ENCODE measurements at regions not wholly inside any gene's neighbourhood (a gene's known extent, or its start where the extent isn't known, plus 50 kb on each side); places are given as distances from the start of the nearest gene placed in this dataset.
"Not testable (repeated sequence)": the region's sequence is repeated elsewhere in the genome, so short reads cannot be mapped to it uniquely, and the experiment has no call there.

DNA sequence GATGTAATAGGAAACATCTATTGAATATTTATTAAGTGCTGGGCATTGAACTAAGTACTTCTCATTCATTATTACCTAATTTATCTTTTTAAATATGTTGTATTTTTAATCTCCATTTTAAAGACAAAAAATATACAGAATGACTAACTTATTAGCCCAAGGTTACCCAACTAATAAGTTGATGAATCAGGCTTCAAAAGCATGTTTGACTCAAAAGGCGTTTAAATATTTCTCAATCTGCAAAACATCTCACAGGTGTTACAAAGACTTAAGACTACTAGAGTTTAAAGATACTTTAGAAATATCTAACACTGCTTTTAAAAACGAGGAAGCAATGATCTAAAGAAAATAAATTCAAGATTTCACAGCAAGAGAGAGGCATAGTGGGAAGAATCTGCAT, 457.4 kb upstream of the DCN start:
- TF ChIP-seq CTCF (conservative IDR thresholded peaks at IDR 0.05; ENCODE audit: low read depth, low read length): no peak

DNA sequence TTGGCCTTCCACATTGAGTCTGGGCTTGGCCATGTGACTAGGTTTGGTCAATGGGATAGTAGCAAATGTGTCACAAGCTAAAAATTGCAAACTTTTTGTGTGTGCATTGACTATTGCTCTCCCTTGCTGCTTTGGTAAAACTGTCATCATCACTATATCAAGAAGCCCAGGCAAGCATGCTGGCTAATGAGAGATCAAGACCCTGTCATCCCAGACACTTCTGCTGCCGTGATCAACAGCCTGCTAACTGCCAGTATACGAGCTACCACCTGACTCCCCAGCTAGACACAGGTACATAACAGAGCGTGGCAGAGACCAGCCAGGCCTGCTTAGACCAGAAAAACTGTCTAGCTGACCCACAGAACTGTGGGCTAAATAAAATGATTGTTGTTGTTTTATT, 456.7 kb upstream of the DCN start:
- H3K4me3 ChIP-seq (ENCODE audit: low read depth, low read length): no peak overlapping the region
- no peak for TF ChIP-seq CTCF (conservative IDR thresholded peaks at IDR 0.05; ENCODE audit: low read depth, low read length)
- DNase-seq (ENCODE audit: low read depth): no peak

More for the DNA sequence above, 457.4 kb upstream of the DCN start:
- no peak for DNase-seq (ENCODE audit: low read depth)
- H3K4me3 ChIP-seq (ENCODE audit: low read depth, low read length): no peak overlapping the region

DNA sequence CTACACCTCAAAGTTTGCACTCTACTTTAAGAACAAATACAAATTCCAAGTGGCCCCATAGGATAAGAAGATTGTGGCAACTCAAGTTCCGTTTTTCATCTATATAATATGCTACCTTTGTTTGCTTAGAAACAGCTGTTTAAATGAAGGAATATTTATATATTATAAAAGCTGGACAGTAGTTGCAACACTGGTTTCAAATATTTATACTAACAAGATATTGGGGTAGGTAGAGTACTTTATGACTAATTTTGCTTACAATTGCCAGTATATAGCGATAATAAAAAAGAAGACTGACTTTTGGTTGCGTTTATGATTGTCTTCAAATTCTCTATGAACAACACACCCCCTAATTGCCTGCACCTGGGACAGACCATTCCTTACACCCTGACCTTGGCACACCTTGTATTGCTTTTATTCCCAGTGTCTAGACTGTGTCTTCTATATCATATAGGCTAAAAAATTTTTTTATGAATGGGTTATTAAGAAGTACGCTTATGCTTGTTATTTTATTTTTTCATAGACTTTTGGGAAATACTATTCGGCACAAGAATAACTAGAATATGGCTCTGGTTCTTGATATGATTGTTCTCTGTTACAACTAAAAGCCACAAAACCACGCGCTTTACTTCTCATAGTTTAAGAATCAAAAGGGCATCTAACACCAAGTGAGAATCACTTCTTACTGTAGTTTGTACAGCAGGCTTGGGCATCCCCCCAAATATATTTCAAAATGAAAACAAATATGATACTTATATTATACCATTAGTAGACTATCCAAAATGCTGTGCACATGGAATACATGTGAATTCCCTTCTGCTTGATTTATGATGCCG, 455.4 kb upstream of the DCN start:
- no peak for DNase-seq (ENCODE audit: low read depth)
- TF ChIP-seq CTCF (conservative IDR thresholded peaks at IDR 0.05; ENCODE audit: low read depth, low read length): no peak
- H3K4me3 ChIP-seq (ENCODE audit: low read depth, low read length): no peak overlapping the region

GRCh38 chr12:91636721-91637120, 454.1 kb upstream of the DCN start:
- no peak for TF ChIP-seq CTCF (conservative IDR thresholded peaks at IDR 0.05; ENCODE audit: low read depth, low read length)
- no peak for DNase-seq (ENCODE audit: low read depth)
- no peak overlapping the region for H3K4me3 ChIP-seq (ENCODE audit: low read depth, low read length)

- H3K4me3 ChIP-seq (ENCODE audit: low read depth, low read length); DNase-seq (ENCODE audit: low read depth): not testable (repeated sequence)
Measured at GRCh38 chr12:91634386-91634713, 451.7 kb upstream of the DCN start.

DNA sequence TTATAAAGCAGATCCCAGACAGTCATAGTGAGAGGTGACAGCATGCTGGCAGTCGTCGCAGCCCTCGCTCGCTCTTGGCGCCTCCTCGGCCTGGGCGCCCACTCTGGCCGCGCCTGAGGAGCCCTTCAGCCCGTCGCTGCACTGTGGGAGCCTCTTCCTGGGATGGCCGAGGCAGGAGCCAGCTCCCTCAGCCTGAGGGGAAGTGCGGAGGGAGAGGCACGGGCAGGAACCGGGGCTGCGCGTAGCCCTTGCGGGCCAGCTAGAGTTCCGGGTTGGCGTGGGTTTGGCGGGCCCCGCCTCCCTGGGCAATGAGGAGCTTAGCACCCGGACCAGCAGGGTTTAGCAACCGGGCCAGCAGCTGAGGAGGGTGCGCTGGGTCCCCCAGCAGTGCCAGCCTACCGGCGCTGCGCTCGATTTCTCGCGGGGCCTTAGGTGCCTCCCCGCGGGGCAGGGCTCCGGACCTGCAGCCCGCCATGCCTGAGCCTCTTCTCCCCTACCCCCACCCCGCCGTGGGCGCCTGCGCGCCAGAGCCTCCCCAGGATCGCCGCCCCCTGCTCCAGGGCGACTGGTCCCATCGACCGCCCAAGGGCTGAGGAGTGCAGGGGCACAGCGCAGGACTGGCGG, 451.2 kb upstream of the DCN start:
- DNase-seq (ENCODE audit: low read depth): no peak
- TF ChIP-seq CTCF (conservative IDR thresholded peaks at IDR 0.05; ENCODE audit: low read depth, low read length): no peak

GRCh38 chr12:91633206-91633605, 450.6 kb upstream of the DCN start:
- no peak for TF ChIP-seq CTCF (conservative IDR thresholded peaks at IDR 0.05; ENCODE audit: low read depth, low read length)
- DNase-seq (ENCODE audit: low read depth): no peak
- H3K4me3 ChIP-seq (ENCODE audit: low read depth, low read length): no peak overlapping the region

More for the DNA sequence above, 451.2 kb upstream of the DCN start:
- H3K4me3 ChIP-seq (ENCODE audit: low read depth, low read length): no peak overlapping the region
